B cell (primary cell): ENCODE measurements at regions not wholly inside any gene's neighbourhood (a gene's known extent, or its start where the extent isn't known, plus 50 kb on each side); places are given as distances from the start of the nearest gene placed in this dataset.

Source experiments
- ATAC-seq: fragments of 200-7000 bp; cut with Tn5 transposase; one replicate; pipeline ENCODE4 v1.10.0; 2021; ENCODE audit warnings: low read depth, mild to moderate bottlenecking, moderate number of reproducible peaks, moderate library complexity
- CTCF ChIA-PET: fragments of 350-600 bp; sonication (Branson Sonifier 250); formaldehyde crosslinking; loops from one replicate; lab custom pipeline; 2021; ENCODE audit warnings: antibody characterized with exemption, inconsistent platforms; lab: Charles Lee
- POLR2A ChIA-PET: fragments of 350-600 bp; sonication (Branson Sonifier 250); formaldehyde crosslinking; loops from one replicate; lab custom pipeline; 2021; ENCODE audit warnings: antibody characterized with exemption; lab: Charles Lee
- DNase-seq: peaks from one replicate; pipeline ENCODE4 v3.0.0; 2013
- H2AFZ ChIP-seq: 2 replicates; pipeline ENCODE4 v1.6.1; 2012; ENCODE audit warnings: mild to moderate bottlenecking, low read depth, low read length; ENCODE audit not compliant: insufficient read depth, poor library complexity, severe bottlenecking
- H3K27ac ChIP-seq, 2 donors: 1 replicate in 1 of 2; 2 replicates in 1 of 2; pipeline ENCODE4 v1.5.1; 2012 to 2013; ENCODE audit warnings: low read length in 2 of 2, mild to moderate bottlenecking in 2 of 2, moderate library complexity in 1 of 2
- H3K27me3 ChIP-seq, 4 experiments: fragments of 200-600 bp in 1 of 4; sonication (generic) in 1 of 4; replicated peaks in 1 of 4; 1 replicate in 2 of 4; 2 replicates in 2 of 4; pipeline versions ENCODE4 v1.6.1 to v1.7.0; 2013 to 2016; ENCODE audit warnings: low read length in 3 of 4, mild to moderate bottlenecking in 2 of 4, mixed read lengths in 1 of 4, moderate library complexity in 1 of 4; ENCODE audit not compliant: insufficient read depth in 4 of 4, control insufficient read depth in 3 of 4; ENCODE audit errors: control extremely low read depth in 1 of 4
- H3K36me3 ChIP-seq, 2 experiments: replicated peaks in 1 of 2; 1 replicate in 1 of 2; 2 replicates in 1 of 2; pipeline versions ENCODE4 v1.6.1 to v1.7.1; 2013; ENCODE audit warnings: low read length in 1 of 2; ENCODE audit not compliant: insufficient read depth in 2 of 2, control insufficient read depth in 1 of 2; ENCODE audit errors: control extremely low read depth in 1 of 2, extremely low read depth in 1 of 2
- H3K4me1 ChIP-seq, 2 donors: fragments of 200-600 bp in 1 of 2; sonication (generic) in 1 of 2; 1 replicate in 1 of 2; 2 replicates in 1 of 2; pipeline versions ENCODE4 v1.5.1 to v1.6.1; 2013 to 2017; ENCODE audit warnings: low read length in 2 of 2; ENCODE audit not compliant: control insufficient read depth in 2 of 2, insufficient read depth in 2 of 2
- H3K4me2 ChIP-seq: replicated peaks from 2 replicates; pipeline ENCODE3; 2012; ENCODE audit warnings: mild to moderate bottlenecking, low read depth, low read length; ENCODE audit not compliant: poor library complexity, severe bottlenecking
- H3K4me3 ChIP-seq, 5 experiments: fragments of 200-600 bp in 1 of 5; sonication (generic) in 1 of 5; 1 replicate in 3 of 5; 2 replicates in 2 of 5; pipeline versions ENCODE4 v1.5.1 to v1.7.0; 2011 to 2016; ENCODE audit warnings: low read length in 4 of 5, mild to moderate bottlenecking in 4 of 5, low read depth in 2 of 5, control low read depth in 1 of 5, moderate library complexity in 1 of 5; ENCODE audit not compliant: insufficient read depth in 1 of 5; ENCODE audit errors: control extremely low read depth in 1 of 5, extremely low read depth in 1 of 5
- H3K79me2 ChIP-seq: fragments of 200-600 bp; sonication (generic); one replicate; pipeline ENCODE4 v1.6.0; 2016; ENCODE audit warnings: low read length; ENCODE audit not compliant: control insufficient read depth, insufficient read depth
- H3K9ac ChIP-seq: fragments of 200-600 bp; sonication (generic); 2 replicates; pipeline ENCODE4 v1.6.1; 2017; ENCODE audit warnings: mild to moderate bottlenecking, low read length, moderate library complexity
- H3K9me3 ChIP-seq, 3 donors: one replicate each; pipeline versions ENCODE4 v1.6.1 to v1.7.1; 2013; ENCODE audit warnings: low read length in 2 of 3; ENCODE audit not compliant: control insufficient read depth in 2 of 3, insufficient read depth in 1 of 3; ENCODE audit errors: control extremely low read depth in 1 of 3
- H4K20me1 ChIP-seq: 2 replicates; pipeline ENCODE4 v1.6.0; 2012; ENCODE audit warnings: mild to moderate bottlenecking, low read length; ENCODE audit not compliant: insufficient read depth, control insufficient read depth, poor library complexity, severe bottlenecking
- H3K27ac Mint-ChIP-seq: one replicate; pipeline ENCODE4 v1.8.0; 2021; ENCODE audit warnings: mixed read lengths
- H3K27me3 Mint-ChIP-seq: one replicate; pipeline ENCODE4 v1.8.0; 2021; ENCODE audit warnings: mixed read lengths
- H3K4me1 Mint-ChIP-seq: one replicate; pipeline ENCODE4 v1.8.0; 2021; ENCODE audit warnings: mixed read lengths
- H3K4me3 Mint-ChIP-seq: one replicate; pipeline ENCODE4 v1.8.0; 2021; ENCODE audit warnings: mixed read lengths
- H3K9me3 Mint-ChIP-seq: one replicate; pipeline ENCODE4 v1.8.0; 2022; ENCODE audit warnings: mixed read lengths; ENCODE audit not compliant: insufficient read depth
- EZH2 ChIP-seq: IDR thresholded peaks from 2 replicates; pipeline ENCODE4 v1.6.1; 2012; ENCODE audit warnings: borderline replicate concordance, low read depth, mild to moderate bottlenecking, moderate library complexity, low read length; ENCODE audit not compliant: insufficient read depth, poor library complexity, severe bottlenecking
- WGBS: methylation state at CpG from one replicate; pipeline ENCODE4 v1.1.5; 2013; ENCODE audit warnings: missing lambda C conversion rate; ENCODE audit not compliant: insufficient coverage; 5-methylcytosine and 5-hydroxymethylcytosine counted together
- intact Hi-C: fragments of 100-400 bp; cut with micrococcal nuclease; formaldehyde crosslinking; loops from one replicate; pipeline ENCODE4 v1.10.0; 2022
- TF ChIP-seq, protein P1 (sequence below): fragments of 200-600 bp; IDR thresholded peaks from one replicate; pipeline ENCODE4 v1.8.0; 2022; ENCODE audit warnings: antibody characterized with exemption, mild to moderate bottlenecking

DNA sequence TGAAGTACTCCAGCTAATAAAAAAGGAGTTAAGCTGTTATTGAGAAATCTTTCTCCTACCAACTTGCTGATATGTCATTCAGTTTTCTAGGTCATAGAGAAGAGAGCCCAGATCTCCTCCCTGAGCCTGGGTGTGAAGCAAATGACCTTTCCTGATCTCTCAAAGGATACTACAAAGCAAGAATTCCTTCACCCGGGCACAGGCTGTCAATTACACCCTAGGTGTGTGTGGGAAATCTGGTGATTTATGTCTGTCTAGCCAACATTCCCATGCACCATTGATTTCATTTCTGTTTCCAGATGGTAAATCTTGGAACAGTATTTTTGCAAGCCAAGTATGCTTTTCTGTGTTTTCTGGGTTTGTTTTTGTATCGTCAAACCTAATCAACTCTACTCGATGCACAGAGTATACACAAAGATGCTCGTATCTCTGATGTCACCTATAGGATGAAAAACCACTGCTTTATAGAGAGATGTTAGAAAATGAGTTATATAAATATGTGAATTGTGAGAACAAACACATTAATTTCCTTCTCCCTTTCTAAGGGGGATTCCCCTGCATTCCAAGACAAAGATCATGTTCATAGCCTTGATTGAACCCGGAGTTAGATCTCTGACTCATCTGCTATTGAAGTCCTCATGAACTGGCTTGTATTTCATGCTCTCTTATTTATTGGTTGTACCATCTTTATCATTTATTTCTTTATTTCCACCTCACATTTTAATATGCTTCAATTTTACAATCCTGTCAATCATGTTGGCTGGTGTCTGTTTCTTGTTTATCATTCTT is 1037.4 kb downstream of the NLGN4Y start:
- DNase-seq (no peak), ATAC-seq (no peak)
- no peak for TF ChIP-seq EZH2
- TF ChIP-seq, protein P1, sequence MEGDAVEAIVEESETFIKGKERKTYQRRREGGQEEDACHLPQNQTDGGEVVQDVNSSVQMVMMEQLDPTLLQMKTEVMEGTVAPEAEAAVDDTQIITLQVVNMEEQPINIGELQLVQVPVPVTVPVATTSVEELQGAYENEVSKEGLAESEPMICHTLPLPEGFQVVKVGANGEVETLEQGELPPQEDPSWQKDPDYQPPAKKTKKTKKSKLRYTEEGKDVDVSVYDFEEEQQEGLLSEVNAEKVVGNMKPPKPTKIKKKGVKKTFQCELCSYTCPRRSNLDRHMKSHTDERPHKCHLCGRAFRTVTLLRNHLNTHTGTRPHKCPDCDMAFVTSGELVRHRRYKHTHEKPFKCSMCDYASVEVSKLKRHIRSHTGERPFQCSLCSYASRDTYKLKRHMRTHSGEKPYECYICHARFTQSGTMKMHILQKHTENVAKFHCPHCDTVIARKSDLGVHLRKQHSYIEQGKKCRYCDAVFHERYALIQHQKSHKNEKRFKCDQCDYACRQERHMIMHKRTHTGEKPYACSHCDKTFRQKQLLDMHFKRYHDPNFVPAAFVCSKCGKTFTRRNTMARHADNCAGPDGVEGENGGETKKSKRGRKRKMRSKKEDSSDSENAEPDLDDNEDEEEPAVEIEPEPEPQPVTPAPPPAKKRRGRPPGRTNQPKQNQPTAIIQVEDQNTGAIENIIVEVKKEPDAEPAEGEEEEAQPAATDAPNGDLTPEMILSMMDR = no peak
- Histone ChIP-seq H3K27me3 (no peaks in the 10 kb centered on the region), H3K9me3 (no peaks in the 10 kb centered on the region), H3K4me1 (no peaks in the 10 kb centered on the region), H3K36me3 (no peaks in the 10 kb centered on the region), H3K4me3 (no peak overlapping the region), H3K79me2 (no peaks in the 10 kb centered on the region), H3K9ac (no peak overlapping the region), H3K4me2 (no peak overlapping the region), H2AFZ (no peak overlapping the region), H3K27ac (no peak overlapping the region), H4K20me1 (no peaks in the 10 kb centered on the region)
- Mint-ChIP-seq H3K27me3 (no peaks in the 10 kb centered on the region), H3K4me3 (no peak overlapping the region), H3K9me3 (no peaks in the 10 kb centered on the region), H3K4me1 (no peaks in the 10 kb centered on the region), H3K27ac (no peak overlapping the region)
- intact Hi-C loops = no loop called here
- CTCF ChIA-PET = no interaction called here
- WGBS = no CpG with 5 or more reads among the region's 5 CpGs
- POLR2A ChIA-PET = no interaction called here

DNA sequence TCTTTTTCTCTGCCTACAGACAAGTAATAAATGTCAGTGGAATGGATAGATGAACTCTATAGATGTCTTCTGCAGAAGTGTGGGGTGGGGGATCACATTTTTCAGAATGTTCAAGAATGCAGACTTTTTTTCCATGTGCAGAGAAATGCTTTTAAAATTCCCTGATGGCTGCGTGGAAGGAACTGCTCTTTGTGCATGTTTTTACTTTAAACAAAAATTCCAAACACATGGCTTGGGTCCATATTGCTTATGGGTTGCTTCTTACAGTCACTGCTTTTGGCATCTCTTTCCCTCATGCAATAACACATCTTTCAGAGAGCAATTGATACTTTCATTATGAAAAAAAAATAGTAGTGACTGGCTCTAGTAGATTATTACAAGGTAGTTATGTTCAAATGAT is 1053.6 kb downstream of the NLGN4Y start:
- ChIA-PET CTCF (no interaction called here), POLR2A (no interaction called here)
- no peak overlapping the region for H2AFZ ChIP-seq
- ATAC-seq (no peak), DNase-seq (no peak)
- H3K36me3 ChIP-seq = no peaks in the 10 kb centered on the region
- H3K4me3 ChIP-seq = no peak overlapping the region
- no peak overlapping the region for H3K4me2 ChIP-seq
- H3K27ac ChIP-seq = no peak overlapping the region
- H3K9me3 ChIP-seq = no peaks in the 10 kb centered on the region
- H3K4me1 Mint-ChIP-seq = no peaks in the 10 kb centered on the region
- TF ChIP-seq, protein P1 = no peak
- no peak for TF ChIP-seq EZH2
- no peaks in the 10 kb centered on the region for H3K4me1 ChIP-seq
- no peak overlapping the region for H3K9ac ChIP-seq
- no CpG with 5 or more reads among the region's 1 CpG for WGBS
- H3K4me3 Mint-ChIP-seq = no peak overlapping the region
- intact Hi-C loops = no loop called here
- H3K27ac Mint-ChIP-seq = no peak overlapping the region
- no peaks in the 10 kb centered on the region for H3K27me3 Mint-ChIP-seq
- H3K9me3 Mint-ChIP-seq = no peaks in the 10 kb centered on the region
- no peaks in the 10 kb centered on the region for H3K27me3 ChIP-seq
- no peaks in the 10 kb centered on the region for H4K20me1 ChIP-seq
- no peaks in the 10 kb centered on the region for H3K79me2 ChIP-seq
